ENCODE measurements at regions not wholly inside any gene's neighbourhood (a gene's known extent, or its start where the extent isn't known, plus 50 kb on each side); places are given as distances from the start of the nearest gene placed in this dataset.
A peak's percentile ranks its signal among the peaks of the same experiment; 100 is the strongest.

GRCh38 chr4:180811556-180811955, 1431.6 kb upstream of the TENM3 start:
- H3K4me3 ChIP-seq (ENCODE audit: low read depth, low read length), result no peak overlapping the region
- TF ChIP-seq CTCF (IDR thresholded peaks at IDR 0.05; ENCODE audit: low read depth, low read length, missing control alignments), result no peak
- in situ Hi-C loops (cut with HindIII; ENCODE audit: low sequenced_read_pairs), result loop anchor here (10.0 kb wide), 1 partner anchor 83 kb away; no protein-coding TSS in a partner anchor
- no peak for DNase-seq (ENCODE audit: low read depth)

- no peak for TF ChIP-seq CTCF (IDR thresholded peaks at IDR 0.05; ENCODE audit: low read depth, low read length, missing control alignments)
- DNase-seq (ENCODE audit: low read depth), result no peak
- in situ Hi-C loops (cut with HindIII; ENCODE audit: low sequenced_read_pairs), result loop anchor here (10.0 kb wide), 1 partner anchor 82 kb away; no protein-coding TSS in a partner anchor
- H3K4me3 ChIP-seq (ENCODE audit: low read depth, low read length), result no peak overlapping the region
These were observed 1430.4 kb upstream of the TENM3 start for GRCh38 chr4:180812783-180813182.

GRCh38 chr4:180814875-180815417, 1428.3 kb upstream of the TENM3 start:
- in situ Hi-C loops (cut with HindIII; ENCODE audit: low sequenced_read_pairs), result loop anchor here (10.0 kb wide), 1 partner anchor 80 kb away; no protein-coding TSS in a partner anchor
- no peak for TF ChIP-seq CTCF (IDR thresholded peaks at IDR 0.05; ENCODE audit: low read depth, low read length, missing control alignments)
- no peak overlapping the region for H3K4me3 ChIP-seq (ENCODE audit: low read depth, low read length)
- no peak for DNase-seq (ENCODE audit: low read depth)

GRCh38 chr4:180817529-180817928, 1425.7 kb upstream of the TENM3 start:
- no peak for DNase-seq (ENCODE audit: low read depth)
- in situ Hi-C loops (cut with HindIII; ENCODE audit: low sequenced_read_pairs), result loop anchor here (10.0 kb wide), 1 partner anchor 77 kb away; no protein-coding TSS in a partner anchor
- no peak overlapping the region for H3K4me3 ChIP-seq (ENCODE audit: low read depth, low read length)
- TF ChIP-seq CTCF (IDR thresholded peaks at IDR 0.05; ENCODE audit: low read depth, low read length, missing control alignments), result no peak

GRCh38 chr4:180823108-180823507, 1420.1 kb upstream of the TENM3 start:
- in situ Hi-C loops (cut with HindIII; ENCODE audit: low sequenced_read_pairs), result no loop called here
- DNase-seq (ENCODE audit: low read depth), result peak; percentile 64
- TF ChIP-seq CTCF (IDR thresholded peaks at IDR 0.05; ENCODE audit: low read depth, low read length, missing control alignments), result no peak
- no peak overlapping the region for H3K4me3 ChIP-seq (ENCODE audit: low read depth, low read length)

GRCh38 chr4:180827232-180828009, 1415.8 kb upstream of the TENM3 start:
- DNase-seq (ENCODE audit: low read depth), result no peak
- in situ Hi-C loops (cut with HindIII; ENCODE audit: low sequenced_read_pairs), result no loop called here
- no peak for TF ChIP-seq CTCF (IDR thresholded peaks at IDR 0.05; ENCODE audit: low read depth, low read length, missing control alignments)
- no peak overlapping the region for H3K4me3 ChIP-seq (ENCODE audit: low read depth, low read length)

Data from astrocyte of the cerebellum (primary cell).